Ascending aorta (tissue), 2 donors: ENCODE measurements at regions not wholly inside any gene's neighbourhood (a gene's known extent, or its start where the extent isn't known, plus 50 kb on each side); places are given as distances from the start of the nearest gene placed in this dataset.
"Not testable (repeated sequence)": the region's sequence is repeated elsewhere in the genome, so short reads cannot be mapped to it uniquely, and the experiment has no call there.

Experiments
- DNase-seq, 2 donors: peaks; one replicate each; pipeline ENCODE4 v3.0.0-alpha.2; 2019; ENCODE audit warnings: low spot score in 2 of 2
- H3K27ac ChIP-seq, 2 donors: fragments of 200-600 bp; sonication (generic); one replicate each; pipeline ENCODE4 v1.5.1; 2016 to 2017; ENCODE audit warnings: mild to moderate bottlenecking in 1 of 2
- H3K27me3 ChIP-seq: fragments of 200-600 bp; sonication (generic); one replicate; pipeline ENCODE4 v1.5.1; 2017
- H3K36me3 ChIP-seq, 2 donors: fragments of 200-600 bp; sonication (generic); one replicate each; pipeline ENCODE4 v1.5.1; 2016
- H3K4me1 ChIP-seq, 2 donors: fragments of 200-600 bp; sonication (generic); one replicate each; pipeline ENCODE4 v1.5.1; 2016 to 2017; ENCODE audit warnings: mild to moderate bottlenecking in 1 of 2
- H3K4me3 ChIP-seq, 2 donors: fragments of 200-600 bp; sonication (generic); one replicate each; pipeline ENCODE4 v1.5.1; 2016 to 2017; ENCODE audit warnings: mild to moderate bottlenecking in 1 of 2
- H3K9me3 ChIP-seq, 2 donors: fragments of 200-600 bp; sonication (generic); one replicate each; pipeline ENCODE4 v1.5.1; 2016
- CTCF ChIP-seq, 3 experiments: fragments of 200-600 bp in 2 of 3; fragments of 450-650 bp in 1 of 3; sonication (generic) in 2 of 3; IDR thresholded peaks; one replicate each; pipeline ENCODE4 v1.5.1; 2016 to 2019; ENCODE audit warnings: antibody characterized with exemption in 3 of 3, mild to moderate bottlenecking in 1 of 3, moderate library complexity in 1 of 3
- intact Hi-C: fragments of 100-400 bp; cut with DNase I; formaldehyde crosslinking; loops from one replicate; pipeline ENCODE4 v1.15.1; 2023

DNA sequence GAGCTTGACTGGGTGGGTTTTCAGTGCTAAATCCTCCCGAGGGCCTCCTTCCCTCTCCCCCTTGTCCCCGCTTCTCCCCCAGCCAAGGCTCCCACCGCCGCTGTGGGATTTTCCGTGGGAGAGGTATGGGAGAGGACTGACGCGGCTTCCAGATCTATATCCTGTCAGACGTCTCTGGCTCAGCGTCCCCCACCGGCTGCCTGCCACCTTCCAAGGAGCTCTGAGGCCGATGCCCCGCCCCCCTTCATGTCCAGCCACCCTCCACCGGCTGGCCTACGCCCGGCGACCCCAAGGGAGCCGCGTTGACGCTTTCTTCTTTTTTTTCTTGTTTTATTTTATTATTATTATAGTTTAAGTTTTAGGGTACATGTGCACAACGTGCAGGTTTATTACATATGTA, 3916.7 kb upstream of the OR11H1 start:
- H3K27me3 ChIP-seq, H3K36me3 ChIP-seq, H3K27ac ChIP-seq, DNase-seq, H3K4me1 ChIP-seq, intact Hi-C loops, H3K4me3 ChIP-seq: not testable (repeated sequence)
- peaks cover 3 to 38% of the 10 kb centered on the region in 2 donors for H3K9me3 ChIP-seq

GRCh38 chr22:11611876-11612275, 3916.1 kb upstream of the OR11H1 start:
- H3K4me1 ChIP-seq, intact Hi-C loops, H3K36me3 ChIP-seq, H3K4me3 ChIP-seq, H3K27ac ChIP-seq, H3K27me3 ChIP-seq, DNase-seq: not testable (repeated sequence)
- peaks cover 0 to 32% of the 10 kb centered on the region in 2 donors for H3K9me3 ChIP-seq

DNA sequence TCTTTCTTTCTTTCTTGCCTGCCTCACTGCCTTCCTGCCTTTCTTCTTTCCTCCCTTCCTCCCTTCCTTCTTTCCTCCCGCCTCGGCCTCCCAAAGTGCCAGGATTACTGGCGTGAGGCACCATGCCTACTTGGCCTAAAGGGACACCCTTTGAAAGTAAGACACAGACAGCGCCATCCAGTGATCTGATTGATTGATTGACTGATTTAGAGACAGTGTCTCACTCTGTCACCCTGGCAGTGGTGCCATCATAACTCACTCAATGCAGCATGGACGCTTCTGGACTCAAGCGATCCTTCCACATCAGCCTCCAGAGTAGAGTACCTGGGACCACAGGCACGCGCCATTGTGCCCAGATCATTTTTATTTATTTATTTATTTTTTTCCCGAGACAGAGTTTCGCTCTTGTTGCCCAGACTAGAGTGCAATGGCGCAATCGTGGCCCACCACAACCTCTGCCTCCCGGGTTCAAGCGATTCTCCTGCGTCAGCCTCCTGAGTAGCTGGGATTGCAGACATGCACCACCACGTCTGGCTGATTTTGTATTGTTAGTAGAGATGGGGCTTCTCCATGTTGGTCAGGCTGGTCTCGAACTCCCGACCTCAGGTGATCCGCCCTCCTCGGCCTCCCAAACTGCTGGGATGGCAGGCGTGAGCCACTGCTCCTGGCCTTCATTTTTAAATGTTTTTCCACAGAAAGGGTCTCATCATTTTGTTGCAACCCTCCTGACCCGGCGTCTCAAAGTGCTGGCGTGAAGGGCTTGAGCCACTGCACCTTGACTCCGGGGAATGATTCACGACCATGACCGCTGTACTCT, 3914.7 kb upstream of the OR11H1 start:
- DNase-seq, H3K4me1 ChIP-seq, H3K27ac ChIP-seq, H3K36me3 ChIP-seq, H3K4me3 ChIP-seq, H3K27me3 ChIP-seq, intact Hi-C loops: not testable (repeated sequence)
- peaks cover 0 to 32% of the 10 kb centered on the region in 2 donors for H3K9me3 ChIP-seq

- Histone ChIP-seq H3K4me3 (no peak overlapping the region), H3K36me3 (no peaks in the 10 kb centered on the region), H3K9me3 (peaks cover 0 to 37% of the 10 kb centered on the region in 2 donors), H3K27ac (no peak overlapping the region), H3K4me1 (no peaks in the 10 kb centered on the region), H3K27me3 (no peaks in the 10 kb centered on the region)
- intact Hi-C loops = no loop called here
- no peak for DNase-seq
- TF ChIP-seq CTCF (IDR thresholded peaks at IDR 0.05) = no peak
These were observed 3913.9 kb upstream of the OR11H1 start for GRCh38 chr22:11613898-11614755.

GRCh38 chr22:11614798-11615433, 3913.1 kb upstream of the OR11H1 start:
- H3K27ac ChIP-seq, H3K4me3 ChIP-seq, intact Hi-C loops, H3K4me1 ChIP-seq, H3K36me3 ChIP-seq, H3K27me3 ChIP-seq, DNase-seq: not testable (repeated sequence)
- H3K9me3 ChIP-seq = peaks cover 0 to 34% of the 10 kb centered on the region in 2 donors

- Histone ChIP-seq H3K36me3 (no peaks in the 10 kb centered on the region), H3K4me3 (no peak overlapping the region), H3K27ac (no peak overlapping the region), H3K27me3 (no peaks in the 10 kb centered on the region), H3K9me3 (peaks cover 0 to 35% of the 10 kb centered on the region in 2 donors), H3K4me1 (no peaks in the 10 kb centered on the region)
- DNase-seq = no peak
- no peak for TF ChIP-seq CTCF (IDR thresholded peaks at IDR 0.05)
- intact Hi-C loops = no loop called here
These were observed 3911.2 kb upstream of the OR11H1 start for GRCh38 chr22:11616811-11617210.

DNA sequence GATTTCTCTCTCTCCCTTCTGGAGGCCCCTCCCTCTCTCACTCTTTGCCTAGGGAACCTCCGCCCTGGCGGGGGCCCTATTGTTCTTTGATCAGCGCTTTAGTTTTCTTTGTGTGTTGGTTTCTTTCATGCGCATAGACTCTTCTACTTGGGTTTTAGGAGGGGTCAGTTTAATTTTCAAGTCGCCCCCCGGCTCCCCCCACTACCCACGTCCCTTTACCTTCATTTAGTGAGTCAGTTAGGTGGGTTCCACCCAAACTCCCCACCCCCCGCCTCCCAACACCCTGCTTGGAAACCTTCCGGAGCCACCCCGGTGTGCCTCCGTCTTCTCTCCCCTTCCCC, 3909.7 kb upstream of the OR11H1 start:
- DNase-seq, intact Hi-C loops, H3K36me3 ChIP-seq, H3K4me3 ChIP-seq, H3K4me1 ChIP-seq, H3K27me3 ChIP-seq, H3K27ac ChIP-seq: not testable (repeated sequence)
- H3K9me3 ChIP-seq = peaks cover 0 to 40% of the 10 kb centered on the region in 2 donors

DNA sequence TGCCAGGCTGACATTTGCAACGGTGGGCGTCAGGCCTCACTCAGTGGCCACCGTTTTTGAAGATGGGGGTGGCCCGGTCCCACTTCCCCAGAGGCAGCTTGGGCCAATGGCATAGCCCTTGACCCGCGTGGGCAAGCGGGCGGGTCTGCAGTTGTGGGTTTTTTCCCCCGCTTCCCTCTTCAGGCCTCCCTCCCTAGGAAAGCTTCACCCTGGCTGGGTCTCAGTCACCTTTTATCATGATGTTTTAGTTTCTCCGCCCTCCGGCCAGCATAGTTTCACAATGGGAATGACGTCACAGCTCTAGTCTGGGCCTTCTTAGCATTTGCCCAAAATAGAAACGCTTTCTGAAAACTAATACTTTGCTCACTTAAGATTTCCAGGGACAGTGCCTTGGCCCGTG, 3909.3 kb upstream of the OR11H1 start:
- H3K4me1 ChIP-seq, H3K4me3 ChIP-seq, intact Hi-C loops, H3K27me3 ChIP-seq, DNase-seq, H3K36me3 ChIP-seq, H3K27ac ChIP-seq: not testable (repeated sequence)
- peaks cover 0 to 37% of the 10 kb centered on the region in 2 donors for H3K9me3 ChIP-seq

DNA sequence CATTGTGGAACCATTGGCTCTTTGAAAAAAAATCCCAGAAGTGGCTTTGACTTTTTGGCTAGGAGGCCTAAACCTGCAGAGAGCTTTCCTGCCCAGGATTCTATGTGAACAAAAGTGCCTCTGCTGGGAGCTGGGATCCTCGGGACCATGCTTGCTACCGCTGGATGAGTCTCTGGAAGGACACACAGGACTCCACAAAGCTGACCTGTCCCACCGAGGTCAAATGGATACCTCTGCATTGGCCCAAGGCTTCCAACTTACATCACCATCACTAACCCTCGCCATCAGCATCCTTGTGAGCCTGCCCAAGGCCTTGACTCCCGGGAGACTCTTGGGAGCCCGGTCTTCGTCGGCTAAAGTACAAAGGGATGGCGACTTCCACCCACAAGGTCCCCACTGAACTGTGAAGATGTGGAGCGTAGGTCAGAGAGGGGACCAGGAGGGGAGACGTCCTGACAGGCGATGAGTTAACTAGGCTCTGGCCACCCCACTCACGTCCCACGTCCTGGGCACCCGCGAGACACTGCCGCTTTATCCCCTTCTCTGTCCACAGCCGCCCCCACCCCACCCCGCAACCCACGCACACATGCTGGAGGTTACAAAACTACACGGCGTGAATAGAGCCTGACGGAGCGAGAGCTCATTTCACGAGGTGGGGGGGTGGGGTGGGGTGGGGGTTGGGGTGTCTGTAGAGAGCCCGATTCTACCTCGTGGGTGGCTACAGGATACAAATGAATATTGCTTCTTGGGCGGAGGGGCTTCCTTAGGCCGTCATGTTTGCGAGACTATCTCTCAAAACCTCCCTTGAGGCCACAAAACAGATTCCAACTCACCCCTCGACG, 3906.8 kb upstream of the OR11H1 start:
- intact Hi-C loops, H3K27ac ChIP-seq, H3K36me3 ChIP-seq, DNase-seq, H3K4me3 ChIP-seq, H3K27me3 ChIP-seq, H3K4me1 ChIP-seq: not testable (repeated sequence)
- peaks cover 2 to 42% of the 10 kb centered on the region in 2 donors for H3K9me3 ChIP-seq

- intact Hi-C loops, H3K27ac ChIP-seq, DNase-seq, H3K4me1 ChIP-seq, H3K36me3 ChIP-seq, H3K27me3 ChIP-seq, H3K4me3 ChIP-seq: not testable (repeated sequence)
- H3K9me3 ChIP-seq = peaks cover 9 to 50% of the 10 kb centered on the region in 2 donors
These were observed 3905.2 kb upstream of the OR11H1 start for GRCh38 chr22:11622774-11623173.
